HL-60/S4 treated with retinoic acid at 250 ng/mL for 4 days and 3 days (cell line): ENCODE measurements at regions not wholly inside any gene's neighbourhood (a gene's known extent, or its start where the extent isn't known, plus 50 kb on each side); places are given as distances from the start of the nearest gene placed in this dataset.
"Not testable (repeated sequence)": the region's sequence is repeated elsewhere in the genome, so short reads cannot be mapped to it uniquely, and the experiment has no call there.

ENCODE experiments used
- in situ Hi-C: fragments of 300-500 bp; cut with MboI; formaldehyde crosslinking; loops from 2 replicates; pipeline ENCODE4 v1.7.0; 2022; ENCODE audit warnings: low sequenced_read_pairs

- in situ Hi-C loops, result no loop called here
These were observed 75.1 kb upstream of the TBC1D5 start for GRCh38 chr3:17817545-17817944.

GRCh38 chr3:17816839-17817238, 74.4 kb upstream of the TBC1D5 start:
- in situ Hi-C loops, result not testable (repeated sequence)

- in situ Hi-C loops, result not testable (repeated sequence)
These were observed 69.9 kb upstream of the TBC1D5 start for GRCh38 chr3:17812328-17812727.

- in situ Hi-C loops, result no loop called here
These were observed 69.2 kb upstream of the TBC1D5 start for GRCh38 chr3:17811646-17812045.

GRCh38 chr3:17810759-17811158, 68.3 kb upstream of the TBC1D5 start:
- in situ Hi-C loops, result no loop called here

- in situ Hi-C loops, result no loop called here
These were observed 66.6 kb upstream of the TBC1D5 start for GRCh38 chr3:17808994-17809393.

- in situ Hi-C loops, result no loop called here
These were observed 64.4 kb upstream of the TBC1D5 start for GRCh38 chr3:17806876-17807275.

- in situ Hi-C loops, result no loop called here
These were observed 63.8 kb upstream of the TBC1D5 start for GRCh38 chr3:17806201-17806600.

GRCh38 chr3:17805461-17805940, 63.1 kb upstream of the TBC1D5 start:
- in situ Hi-C loops, result no loop called here

GRCh38 chr3:17802950-17803349, 60.5 kb upstream of the TBC1D5 start:
- in situ Hi-C loops, result no loop called here

- in situ Hi-C loops, result no loop called here
These were observed 58.7 kb upstream of the TBC1D5 start for GRCh38 chr3:17801131-17801530.

- in situ Hi-C loops, result no loop called here
These were observed 57.8 kb upstream of the TBC1D5 start for GRCh38 chr3:17800232-17800631.

- in situ Hi-C loops, result no loop called here
These were observed 56.9 kb upstream of the TBC1D5 start for GRCh38 chr3:17799312-17799711.

- in situ Hi-C loops, result no loop called here
These were observed 55.6 kb upstream of the TBC1D5 start for GRCh38 chr3:17798000-17798399.

- in situ Hi-C loops, result no loop called here
These were observed 53.3 kb upstream of the TBC1D5 start for GRCh38 chr3:17795711-17796110.

GRCh38 chr3:17795280-17795679, 52.8 kb upstream of the TBC1D5 start:
- in situ Hi-C loops, result no loop called here

GRCh38 chr3:17793542-17794195, 51.2 kb upstream of the TBC1D5 start:
- in situ Hi-C loops, result no loop called here
